HUDEP-2 (cell line): ENCODE measurements at regions not wholly inside any gene's neighbourhood (a gene's known extent, or its start where the extent isn't known, plus 50 kb on each side); places are given as distances from the start of the nearest gene placed in this dataset.

Source experiments
- DNase-seq, 76 experiments: peaks; one replicate each; lab custom pipeline; 2025; ENCODE audit not compliant: unreplicated experiment in 76 of 76; lab: John Stamatoyannopoulos, UW

DNA sequence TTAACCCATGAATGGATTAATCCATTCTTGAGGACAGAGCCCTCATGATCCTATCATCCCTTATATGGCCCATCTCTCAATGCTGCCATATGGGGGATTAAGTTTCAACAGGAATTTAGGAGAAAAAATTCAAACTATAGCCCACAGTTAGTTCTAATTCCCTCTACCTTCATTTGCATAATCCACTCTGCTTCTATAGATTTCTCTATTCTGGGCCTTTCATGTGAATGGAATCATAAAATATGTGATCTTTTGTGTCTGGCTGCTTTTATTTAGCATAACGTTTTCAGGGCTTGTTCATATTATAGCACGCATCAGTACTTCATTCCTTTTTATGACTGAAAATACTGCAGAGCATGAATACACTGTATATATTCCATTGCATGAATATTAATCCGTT lies 55.4 kb downstream of the CTSL start:
- no peak for DNase-seq

DNA sequence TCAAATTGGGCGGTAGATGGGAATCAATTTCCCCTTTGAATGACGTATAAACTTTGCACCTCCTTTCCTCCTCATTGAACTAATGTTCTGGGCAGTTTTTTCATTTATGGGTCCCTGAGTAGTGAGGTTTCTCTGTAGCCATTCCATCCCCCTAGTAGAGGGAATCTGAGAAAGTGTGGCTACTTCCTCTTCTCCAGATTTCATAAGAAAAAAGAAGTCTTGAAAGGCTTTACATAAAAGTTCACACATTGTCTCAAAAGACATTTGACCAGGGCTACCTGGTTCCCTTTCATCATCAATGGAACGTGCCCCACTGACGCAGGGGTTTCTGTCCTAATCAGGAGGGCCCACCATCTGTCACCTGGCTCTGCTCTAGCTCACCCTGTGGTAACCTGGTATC lies 57.3 kb downstream of the CTSL start:
- DNase-seq, result no peak

DNA sequence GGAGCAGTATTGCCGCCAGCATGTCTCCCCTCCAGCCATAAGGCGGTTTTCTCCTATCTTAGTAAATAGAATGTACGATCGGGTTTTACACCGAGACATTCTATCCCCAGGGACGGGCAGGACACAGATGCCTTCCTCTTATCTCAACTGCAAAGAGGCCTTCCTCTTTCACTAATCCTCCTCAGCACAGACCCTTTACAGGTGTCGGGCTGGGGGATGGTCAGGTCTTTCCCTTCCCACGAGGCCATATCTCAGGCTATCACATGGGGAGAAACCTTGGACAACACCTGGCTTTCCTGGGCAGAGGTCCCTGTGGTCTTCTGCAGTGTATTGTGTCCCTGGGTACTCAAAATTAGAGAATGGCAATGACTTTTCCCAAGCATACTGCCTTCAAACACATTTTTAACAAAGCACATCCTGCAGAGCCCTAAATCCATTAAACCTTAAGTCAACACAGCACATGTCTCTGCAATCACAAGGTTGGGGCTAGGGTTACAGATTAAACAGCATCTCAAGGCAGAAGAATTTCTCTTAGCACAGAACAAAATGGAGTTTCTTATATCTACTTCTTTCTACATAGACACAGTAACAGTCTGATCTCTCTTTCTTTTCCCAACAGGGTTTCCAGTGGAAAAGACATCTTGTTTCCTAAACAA lies 59.5 kb downstream of the CTSL start:
- peak in 36 of 76 experiments; percentile 5 to 65 (median 28) for DNase-seq

DNA sequence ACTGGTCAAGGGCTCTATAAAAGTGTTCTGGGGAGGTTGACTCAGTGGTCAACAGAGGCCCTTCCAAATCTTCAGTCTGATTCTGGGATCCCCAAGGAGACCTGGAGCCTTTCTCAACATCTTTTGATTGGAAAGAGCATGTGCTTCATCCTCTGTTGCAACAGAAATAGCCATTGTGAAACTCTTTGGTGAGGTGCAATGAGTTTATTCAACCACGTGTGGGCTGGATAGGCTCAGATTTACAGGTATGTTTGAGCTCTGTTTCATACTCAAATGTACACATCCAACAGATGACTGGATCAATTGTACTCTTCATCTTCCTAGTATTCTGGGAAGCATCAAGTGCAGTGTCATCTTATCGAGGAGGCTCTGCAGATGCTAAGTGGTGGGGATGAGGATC lies 60.5 kb downstream of the CTSL start:
- no peak for DNase-seq

DNA sequence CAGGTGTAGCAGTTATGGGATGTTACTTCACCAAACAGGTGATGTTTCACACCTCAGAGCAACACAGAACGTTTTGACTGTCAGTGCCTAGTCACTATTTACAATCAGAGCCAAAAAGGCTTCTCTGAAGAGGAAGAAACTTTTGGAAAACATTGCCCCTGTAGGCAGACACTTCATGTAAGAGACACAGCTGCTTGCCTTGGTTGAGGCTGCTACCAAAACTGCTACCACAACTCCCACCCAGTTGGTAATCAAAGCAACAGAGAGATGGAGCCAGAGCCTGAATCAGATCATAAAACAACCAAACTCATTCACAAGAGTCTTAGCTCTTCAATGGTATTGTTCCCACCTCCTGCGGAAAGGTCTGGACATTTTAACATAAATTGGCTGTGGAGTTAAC lies 61.0 kb downstream of the CTSL start:
- DNase-seq, result no peak

DNA sequence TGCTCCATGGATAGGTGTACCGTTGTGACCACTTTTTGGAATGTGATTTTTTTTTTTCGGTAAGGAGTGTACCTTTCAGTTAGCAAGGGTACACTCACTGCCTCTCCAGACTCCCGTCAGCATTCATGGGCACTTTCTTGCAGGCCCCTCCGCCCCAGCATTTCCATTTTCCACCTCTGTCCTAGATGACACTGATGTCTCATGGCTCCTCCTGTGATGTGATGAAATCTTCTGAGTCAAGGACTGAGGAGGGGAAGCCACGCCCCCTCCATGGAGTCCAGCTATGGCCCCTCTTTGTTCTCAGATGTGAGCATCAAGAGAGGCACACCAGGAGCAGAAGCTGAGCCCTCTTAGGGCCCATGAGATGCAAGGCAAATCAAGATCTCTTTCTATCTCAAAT lies 61.8 kb downstream of the CTSL start:
- no peak for DNase-seq

DNA sequence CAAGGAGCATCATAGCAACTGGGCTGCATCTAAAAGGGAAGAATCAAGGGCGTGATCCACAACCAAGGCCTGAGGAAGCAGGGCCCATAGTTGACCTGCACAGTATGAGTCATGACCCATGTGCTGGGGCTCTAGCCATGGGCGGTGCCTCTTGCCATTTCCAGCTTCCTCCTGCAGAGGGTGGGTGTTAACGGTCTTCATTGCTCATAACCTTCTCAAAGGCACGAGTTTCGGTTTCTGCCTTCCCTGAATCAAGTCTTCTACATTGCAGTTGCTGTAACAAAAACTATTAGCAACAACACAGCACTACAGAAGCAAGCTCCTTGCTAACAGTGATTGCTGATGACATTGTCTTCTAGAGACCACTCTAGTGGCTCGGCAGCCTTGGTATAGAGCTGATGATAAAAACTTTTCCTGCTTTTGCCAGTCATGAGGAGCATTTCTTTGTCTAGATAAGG lies 66.9 kb downstream of the CTSL start:
- peak in 74 of 76 experiments; percentile 16 to 94 (median 86) for DNase-seq

DNA sequence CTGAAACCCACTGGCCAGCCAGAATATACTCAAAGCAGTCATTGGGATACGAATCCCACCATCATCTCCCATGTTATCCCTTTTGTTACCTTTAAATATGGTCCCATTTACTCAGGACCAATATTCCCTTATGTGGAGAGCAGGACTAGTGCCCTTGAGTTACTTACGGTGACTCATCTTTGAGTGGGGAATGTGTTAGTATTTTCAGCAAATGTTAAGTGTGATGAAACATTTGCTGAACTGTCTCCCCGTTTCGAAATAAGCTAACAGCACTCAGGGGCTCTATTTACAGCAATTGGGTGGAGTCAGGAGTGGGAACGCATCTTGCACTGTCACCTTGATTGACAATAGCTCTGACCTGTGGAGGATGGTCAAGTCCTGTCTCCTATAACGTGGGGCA lies 67.4 kb downstream of the CTSL start:
- peak in 10 of 76 experiments; percentile 13 to 64 (median 48) for DNase-seq

DNA sequence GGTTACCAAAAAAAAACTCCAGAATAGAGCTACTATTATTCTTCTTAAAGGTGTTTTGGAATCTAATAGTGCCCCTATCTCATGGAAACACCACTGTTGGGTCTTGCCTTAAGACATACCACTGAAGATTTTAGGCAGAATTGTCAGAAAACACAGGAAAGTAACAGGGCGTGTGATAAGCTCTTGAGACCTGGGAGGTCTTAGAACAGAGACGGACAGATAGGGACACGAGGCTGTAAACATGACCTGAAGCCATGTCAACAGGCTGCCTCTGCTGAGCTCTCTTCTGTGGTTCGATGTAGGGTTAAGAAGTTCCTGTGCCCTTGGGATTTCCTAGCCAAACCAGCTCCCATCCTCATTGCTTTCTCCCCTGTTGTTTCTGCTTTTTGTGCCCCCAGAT lies 69.3 kb downstream of the CTSL start:
- peak in 25 of 76 experiments; percentile 8 to 61 (median 30) for DNase-seq

DNA sequence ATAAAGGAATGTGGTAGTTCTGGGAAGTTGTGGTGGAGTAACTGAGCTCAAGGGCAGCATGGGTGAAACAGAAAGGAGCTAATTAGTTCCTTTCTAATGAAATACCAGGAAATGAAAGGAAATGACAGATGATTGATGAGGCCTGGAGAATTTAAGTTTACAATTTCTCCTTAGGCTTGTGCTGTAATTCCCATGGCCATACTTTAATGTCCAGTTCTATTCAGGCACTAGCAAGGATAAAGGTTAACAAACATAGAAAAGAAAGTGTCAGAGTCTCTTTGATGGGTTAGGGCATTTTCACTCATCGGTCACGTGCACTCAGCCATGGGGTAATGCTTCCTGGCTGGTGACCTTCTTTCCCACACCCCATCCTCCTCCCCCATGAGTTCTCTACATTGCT lies 70.3 kb downstream of the CTSL start:
- DNase-seq, result no peak

DNA sequence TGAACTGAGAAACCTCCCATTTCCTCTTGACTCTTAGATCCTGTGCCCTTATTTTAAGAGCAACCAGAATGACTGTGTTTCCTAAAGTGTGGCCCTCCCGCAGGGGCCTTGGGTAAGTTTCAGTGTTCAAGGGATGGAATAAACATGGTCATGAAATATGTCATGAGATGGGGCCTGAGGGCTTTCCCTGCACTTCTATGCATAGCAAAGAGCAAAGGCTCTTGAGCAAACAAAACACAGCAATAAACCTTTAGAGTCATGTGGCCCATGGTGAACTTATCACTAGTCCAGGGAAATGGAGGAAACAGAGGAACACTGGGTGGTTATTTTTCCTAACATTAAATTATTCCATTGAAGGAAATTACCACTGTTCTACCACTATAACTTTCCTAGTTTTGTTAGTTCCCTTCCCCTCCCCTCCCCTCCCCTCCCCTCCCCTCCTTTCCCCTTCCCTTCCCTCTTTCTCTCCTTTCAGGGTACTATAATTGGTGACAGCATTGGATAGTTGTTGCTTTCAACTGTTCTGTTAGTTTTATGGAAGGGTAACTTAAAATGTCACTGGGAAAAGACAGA lies 72.4 kb downstream of the CTSL start:
- DNase-seq, result no peak

DNA sequence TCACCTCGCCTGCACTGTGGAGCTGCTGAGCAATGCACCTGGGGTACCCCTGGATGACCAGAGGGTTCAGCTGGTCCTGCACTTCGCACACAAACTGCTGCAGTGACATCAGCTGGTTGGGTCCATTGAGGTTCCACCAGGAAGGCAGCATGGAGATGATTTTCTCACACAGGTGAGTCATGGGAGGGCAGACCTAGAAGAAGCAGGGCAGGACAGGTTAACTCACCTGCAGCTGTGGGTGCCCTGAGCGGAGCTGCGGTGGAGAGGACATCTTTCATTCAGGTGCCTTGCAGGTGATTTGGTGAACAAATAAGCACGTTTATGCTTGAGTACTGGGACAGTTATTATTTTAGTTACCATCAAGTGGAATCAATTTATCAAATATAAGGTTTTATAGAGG lies 73.6 kb downstream of the CTSL start:
- DNase-seq, result no peak

DNA sequence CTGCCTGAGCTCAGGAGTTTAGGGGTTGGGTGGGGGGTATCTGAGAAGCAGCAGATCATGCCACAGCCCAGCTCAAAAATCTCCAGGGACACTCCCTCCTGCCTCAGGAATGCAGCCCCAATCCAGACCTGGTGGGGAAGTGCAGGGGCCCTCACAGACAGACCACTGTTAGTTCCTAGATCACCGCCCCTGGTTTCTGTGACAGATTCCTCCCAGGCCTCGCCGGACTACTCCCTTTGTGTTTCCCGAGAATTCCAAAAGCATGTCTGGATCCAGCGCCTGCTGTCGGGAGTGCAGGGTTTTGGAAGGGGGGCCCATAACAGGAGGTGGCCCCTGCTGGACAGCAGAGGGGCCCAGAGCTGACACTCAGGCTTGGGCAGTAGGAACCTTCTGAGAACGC lies 74.5 kb downstream of the CTSL start:
- DNase-seq, result no peak

DNA sequence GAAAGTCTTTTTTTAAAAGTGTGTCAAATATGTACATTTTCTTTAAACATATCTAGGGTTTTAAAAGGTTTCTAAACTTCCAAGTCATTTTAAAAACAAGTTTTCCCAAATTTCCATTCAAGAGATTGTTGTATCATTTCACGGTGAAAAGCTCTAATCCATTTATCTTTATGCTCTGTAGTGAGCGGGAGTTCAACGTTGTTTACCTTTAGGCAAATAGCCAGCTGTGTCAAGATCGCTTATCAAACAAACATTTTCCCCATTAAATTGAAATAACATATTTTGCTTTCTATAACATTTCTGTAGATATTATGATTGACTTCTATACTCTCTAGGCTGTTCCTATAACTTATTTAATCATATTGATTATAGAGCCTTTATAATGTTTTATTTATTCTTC lies 75.1 kb downstream of the CTSL start:
- DNase-seq, result no peak

DNA sequence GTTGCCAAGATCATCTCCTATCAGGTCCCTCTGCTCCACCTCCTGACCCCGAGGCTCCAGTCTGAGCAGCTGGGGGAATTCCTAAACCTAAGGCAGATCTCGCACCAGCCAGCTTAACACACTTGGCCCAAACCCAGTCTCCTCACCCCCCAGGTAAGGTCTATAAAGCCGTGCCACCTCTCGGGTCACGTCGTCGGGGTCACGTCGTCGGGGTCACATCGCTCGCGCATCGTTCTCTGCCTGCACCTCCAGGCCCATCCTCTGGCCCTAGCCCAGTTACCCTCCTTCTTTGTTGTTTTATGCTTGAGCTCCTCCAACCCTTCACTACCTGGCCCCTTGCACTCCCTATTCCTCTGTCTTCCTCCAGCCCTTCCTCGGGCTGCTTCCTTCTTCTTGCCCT lies 77.2 kb downstream of the CTSL start:
- no peak for DNase-seq

DNA sequence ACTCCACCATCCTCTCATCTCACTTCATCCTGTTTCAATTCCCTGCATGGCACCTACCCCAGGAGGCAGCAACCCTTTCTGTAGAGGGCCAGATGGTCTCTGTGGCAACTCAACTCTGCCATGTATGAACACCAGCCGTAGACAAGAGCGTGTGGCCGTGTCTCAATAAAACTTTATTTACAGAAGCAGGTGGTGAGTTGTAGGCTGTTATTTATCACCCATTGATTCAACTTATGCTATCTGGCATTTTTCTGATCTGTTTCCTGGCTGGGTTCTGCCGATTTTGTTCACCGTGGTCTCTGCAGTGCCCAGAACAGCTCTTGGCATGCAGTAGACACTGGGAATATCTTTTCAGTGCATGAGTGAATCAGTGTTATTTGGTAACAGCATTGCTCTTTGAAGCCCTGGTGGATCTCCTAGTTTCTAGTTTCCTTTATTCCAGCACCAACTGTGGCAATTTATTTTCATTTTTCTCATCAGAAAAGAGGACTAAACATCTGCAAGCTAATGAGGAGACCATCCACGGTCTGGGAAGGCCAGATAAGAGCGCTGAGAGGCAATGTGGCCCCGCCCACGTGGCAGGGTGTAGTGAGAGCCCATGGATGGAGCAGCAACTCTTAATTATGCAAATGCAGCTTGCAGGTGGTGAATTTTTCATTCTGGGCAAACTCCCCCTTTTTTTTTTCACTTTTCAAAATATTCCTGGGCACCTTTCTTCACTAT lies 77.9 kb downstream of the CTSL start:
- peak in 74 of 76 experiments; percentile 33 to 97 (median 88) for DNase-seq

DNA sequence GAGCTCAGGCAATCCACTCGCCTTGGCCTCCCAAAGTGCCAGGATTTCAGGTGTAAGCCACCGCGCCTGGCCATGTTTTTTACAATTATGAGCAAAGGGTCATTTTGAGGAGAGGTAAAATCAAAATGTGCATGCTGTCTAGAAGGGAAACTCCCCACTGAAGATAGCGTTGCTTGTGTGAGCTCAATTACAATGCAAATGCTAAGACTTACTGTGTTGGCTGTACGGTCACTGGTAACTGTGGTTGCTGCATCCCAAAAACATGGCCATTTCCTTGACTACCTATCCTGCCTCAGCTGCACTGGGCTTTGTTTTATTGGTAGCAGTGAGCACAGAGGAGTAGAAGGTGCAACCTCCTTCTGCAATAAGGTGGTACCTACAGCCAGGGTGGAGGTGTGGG lies 77.4 kb upstream of the SPATA31E1 start:
- DNase-seq, result no peak

DNA sequence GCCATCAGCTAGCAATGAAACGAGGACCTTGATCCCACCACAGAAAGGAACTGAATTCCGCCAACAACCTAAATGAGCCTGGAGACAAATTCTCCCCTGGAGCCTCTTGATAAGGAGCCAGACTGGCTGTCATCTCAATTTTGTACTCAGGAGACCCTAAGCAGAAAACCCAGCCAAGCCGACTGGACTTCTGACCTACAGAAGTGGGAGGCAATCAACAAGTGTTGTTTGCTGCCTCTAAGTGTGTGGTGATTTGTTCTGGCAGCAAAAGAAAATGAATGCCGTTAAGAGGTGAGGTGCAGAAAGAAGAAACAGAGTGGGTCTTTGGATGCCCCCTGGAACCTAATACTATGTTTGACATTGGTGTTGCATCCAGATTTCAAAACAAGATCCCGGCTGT lies 72.7 kb upstream of the SPATA31E1 start:
- DNase-seq, result no peak

DNA sequence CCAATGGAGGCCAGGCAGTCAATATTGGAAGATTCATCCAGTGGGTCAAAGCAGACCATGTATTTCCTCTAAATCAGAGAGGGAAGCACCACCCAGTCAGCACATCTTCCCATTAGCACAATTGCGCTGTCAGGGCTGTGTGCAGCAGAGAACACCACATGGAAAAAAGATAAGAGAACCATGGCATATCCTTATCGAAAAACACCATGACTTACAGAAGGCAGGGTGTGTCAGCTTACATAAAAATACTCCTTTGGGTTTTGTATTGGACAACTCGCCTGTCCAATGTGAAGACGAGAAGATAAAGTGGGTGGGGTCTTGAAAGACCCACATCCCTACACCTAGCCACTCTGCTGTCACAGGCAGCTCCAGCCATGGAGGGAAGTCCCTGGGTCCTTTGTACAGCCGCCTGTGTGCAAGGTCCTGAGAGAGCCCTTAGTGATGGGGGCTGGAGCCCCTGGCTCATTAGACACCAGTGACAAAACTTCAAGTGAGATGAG lies 71.9 kb upstream of the SPATA31E1 start:
- DNase-seq, result peak in 74 of 76 experiments; percentile 37 to 98 (median 80)

DNA sequence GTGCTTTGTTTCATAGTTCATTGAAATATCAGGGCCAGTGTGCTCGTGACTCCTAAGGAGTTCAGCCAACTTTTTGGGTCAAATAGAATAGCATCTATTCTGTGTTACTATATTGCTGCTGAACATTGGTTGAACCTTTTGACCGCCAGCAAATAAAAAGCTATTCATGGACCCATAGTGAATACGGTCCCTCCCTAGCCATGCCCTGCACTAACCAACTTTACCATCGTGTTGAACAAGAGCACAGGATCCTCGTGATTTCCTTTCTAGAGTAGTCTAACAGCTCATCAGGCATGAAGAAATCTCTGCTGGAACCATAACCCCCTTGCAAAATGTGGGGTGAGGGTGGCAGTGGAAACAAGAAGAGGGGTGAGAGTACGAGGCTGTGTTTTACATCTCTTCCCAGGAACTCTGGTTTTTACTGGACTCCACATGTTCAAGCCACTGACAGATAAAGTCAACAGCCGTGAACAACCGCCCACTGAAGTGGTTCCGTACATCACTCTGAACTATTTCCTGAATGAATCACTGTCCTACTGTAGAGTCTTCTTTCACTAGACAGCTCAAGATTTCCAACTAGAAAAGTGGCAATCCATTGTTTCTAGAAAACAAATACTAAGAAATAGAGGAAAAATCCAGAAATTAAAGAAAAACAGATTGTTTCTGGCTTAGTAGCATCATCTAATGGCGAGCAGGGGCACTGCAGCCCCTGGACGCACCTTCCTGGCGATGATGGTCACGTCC lies 70.1 kb upstream of the SPATA31E1 start:
- peak in 14 of 76 experiments; percentile 9 to 63 (median 28) for DNase-seq

DNA sequence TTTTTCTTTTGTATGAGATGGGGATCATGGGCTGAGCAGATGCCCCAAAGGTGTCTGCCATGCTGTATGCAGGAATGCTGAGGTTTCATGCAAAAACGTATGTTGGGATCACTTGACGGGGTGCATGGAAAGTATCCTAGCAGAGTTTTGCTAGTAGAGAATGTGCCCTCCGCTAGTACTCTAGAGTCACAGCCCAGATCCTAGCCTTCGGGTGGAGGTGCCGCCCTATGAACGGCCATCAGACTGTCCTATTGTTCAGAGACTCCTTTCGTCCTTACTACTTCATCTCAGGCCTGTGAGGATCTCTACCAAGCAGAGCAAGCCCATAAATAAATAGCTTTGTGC lies 69.6 kb upstream of the SPATA31E1 start:
- no peak for DNase-seq
